ENCODE measurements at regions not wholly inside any gene's neighbourhood (a gene's known extent, or its start where the extent isn't known, plus 50 kb on each side); places are given as distances from the start of the nearest gene placed in this dataset.
"Not testable (repeated sequence)": the region's sequence is repeated elsewhere in the genome, so short reads cannot be mapped to it uniquely, and the experiment has no call there.

DNA sequence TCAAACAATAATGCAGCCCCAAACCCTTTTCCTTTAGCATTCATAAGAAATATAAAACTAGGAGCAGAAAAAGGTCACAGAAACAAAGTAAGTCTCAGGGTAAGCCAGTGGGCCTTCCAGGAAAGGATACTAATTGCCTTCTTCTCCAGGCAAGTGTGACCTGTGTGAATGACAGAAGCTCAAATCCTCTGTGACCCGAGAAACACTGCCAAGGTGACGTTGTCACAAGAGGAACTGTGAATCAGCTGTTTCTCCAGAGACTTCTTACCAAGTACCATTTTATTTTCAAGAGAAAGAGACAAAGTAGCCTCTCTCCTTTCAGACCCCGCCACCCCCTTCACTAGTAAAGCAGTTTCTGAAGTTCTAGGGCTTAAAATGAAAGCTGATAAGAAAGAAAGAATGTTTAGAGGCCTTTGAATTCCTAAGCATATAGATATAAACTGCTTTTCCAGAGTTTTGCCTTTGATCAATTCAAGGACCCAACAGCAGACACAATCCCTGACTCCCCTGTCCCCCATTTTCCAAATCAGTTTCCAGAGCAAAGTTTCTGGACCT lies 155.6 kb downstream of the NUF2 start:
- DNase-seq = no peak

DNA sequence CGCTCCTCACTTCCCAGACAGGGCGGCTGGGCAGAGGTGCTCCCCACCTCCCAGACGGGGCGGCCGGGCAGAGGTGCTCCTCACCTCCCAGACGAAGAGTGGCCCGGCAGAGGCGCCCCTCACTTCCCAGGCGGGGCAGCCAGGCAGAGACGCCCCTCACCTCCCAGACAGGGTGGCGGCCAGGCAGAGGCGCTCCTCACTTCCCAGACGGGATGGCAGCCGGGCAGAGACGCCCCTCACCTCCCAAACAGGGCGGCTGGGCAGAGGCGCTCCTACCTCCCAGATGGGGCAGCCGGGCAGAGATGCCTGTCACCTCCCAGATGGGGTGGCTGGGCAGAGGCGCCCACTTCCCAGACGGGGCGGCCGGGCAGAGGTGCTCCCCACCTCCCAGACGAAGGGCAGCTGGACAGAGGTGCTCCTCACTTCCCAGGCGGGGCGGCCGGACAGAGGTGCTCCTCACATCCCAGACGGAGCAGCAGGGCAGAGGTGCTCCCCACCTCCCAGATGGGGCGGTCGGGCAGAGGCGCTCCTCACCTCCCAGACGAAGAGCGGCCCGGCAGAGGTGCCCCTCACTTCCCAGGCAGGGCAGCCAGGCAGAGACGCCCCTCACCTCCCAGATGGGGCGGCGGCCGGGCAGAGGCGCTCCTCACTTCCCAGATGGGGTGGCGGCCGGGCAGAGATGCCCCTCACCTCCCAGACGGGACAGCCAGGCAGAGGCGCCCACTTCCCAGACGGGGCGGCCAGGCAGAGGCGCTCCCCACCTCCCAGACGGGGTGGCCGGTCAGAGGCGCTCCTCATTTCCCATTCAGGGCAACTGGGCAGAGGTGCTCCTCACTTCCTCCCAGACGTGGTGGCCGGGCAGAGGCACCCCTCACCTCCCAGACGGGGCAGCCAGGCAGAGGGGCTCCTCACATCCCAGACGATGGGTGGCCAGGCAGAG lies 176.9 kb downstream of the NUF2 start:
- DNase-seq = not testable (repeated sequence)

DNA sequence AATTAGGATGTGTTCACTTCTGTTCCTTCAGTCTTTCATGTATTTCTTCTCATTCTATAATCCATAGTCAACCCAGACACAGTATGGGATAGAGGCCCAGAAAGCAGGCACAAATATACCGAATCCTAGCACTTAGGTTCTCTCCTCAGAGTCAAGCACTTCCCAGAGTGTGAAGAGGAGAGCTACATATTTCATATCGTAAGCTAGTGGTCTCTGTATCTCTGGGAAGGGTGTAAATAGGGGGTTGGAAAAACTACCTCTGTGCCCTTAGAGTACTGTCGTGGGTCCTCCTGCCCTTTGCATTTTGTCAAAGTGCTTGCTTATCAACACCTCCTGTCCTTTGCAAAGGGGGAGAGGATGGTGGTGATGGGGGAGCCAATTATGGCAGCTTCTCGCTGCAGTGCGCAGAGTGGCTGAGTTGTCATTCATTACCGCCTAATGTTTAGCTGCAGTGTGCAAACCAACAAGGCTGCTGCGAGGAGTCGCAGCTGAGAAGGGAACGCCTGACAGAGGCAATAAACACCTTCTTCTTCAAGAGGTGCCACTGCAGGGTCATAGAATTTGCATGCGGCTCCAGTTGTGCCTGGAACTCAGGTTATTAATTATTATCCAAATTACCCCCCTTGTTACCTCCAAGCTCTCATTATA lies 182.7 kb downstream of the NUF2 start:
- DNase-seq = no peak

DNA sequence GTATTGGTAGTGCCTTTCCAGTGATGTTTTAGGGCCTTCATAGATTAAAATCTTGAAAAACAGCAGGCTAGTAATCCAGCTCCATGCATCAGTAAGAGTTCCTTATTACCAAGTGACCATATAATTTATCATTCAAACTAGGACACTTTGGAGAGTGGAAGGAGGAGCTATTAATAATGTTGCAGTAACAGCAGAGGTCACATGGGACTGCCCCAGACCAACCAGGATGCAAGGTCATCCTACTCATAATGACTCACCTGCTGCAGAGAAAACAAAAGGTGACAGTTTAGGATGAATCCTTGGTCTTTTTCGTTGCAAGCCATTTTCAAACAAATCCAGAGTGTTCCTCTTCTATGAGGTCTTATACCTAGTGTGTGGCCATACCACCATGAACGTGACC lies 187.4 kb downstream of the NUF2 start:
- DNase-seq = no peak

DNA sequence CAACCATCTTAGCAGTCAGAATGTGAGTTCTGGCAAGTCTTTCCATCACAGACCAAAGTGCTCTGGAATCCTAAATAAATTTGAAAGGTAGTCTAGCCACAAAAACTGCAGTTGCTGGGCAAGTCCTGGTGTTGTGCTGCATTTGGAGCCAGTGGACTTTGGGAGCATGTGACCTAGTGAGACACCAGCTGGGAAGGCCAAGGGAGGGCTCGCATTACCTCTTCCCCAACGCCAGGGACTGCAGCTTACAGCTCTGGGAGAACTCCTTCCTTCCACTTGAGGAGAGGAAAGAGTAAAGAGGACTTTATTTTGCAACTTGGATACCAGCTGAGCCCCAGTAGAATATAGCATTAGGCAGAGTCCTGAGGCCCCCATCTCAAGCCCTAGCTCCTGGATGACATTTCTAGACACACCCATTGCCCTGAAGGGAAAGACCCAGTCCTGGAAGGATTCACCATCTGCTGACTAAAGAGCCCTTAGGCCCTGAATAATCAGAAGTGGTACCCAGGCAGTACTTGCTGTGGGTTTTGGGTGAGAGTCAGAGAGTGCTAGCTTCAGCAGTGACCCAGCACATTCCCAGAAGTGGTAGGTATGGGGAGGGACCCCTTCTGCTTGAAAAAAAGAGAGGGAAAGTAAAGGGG lies 190.7 kb downstream of the NUF2 start:
- no peak for DNase-seq

DNA sequence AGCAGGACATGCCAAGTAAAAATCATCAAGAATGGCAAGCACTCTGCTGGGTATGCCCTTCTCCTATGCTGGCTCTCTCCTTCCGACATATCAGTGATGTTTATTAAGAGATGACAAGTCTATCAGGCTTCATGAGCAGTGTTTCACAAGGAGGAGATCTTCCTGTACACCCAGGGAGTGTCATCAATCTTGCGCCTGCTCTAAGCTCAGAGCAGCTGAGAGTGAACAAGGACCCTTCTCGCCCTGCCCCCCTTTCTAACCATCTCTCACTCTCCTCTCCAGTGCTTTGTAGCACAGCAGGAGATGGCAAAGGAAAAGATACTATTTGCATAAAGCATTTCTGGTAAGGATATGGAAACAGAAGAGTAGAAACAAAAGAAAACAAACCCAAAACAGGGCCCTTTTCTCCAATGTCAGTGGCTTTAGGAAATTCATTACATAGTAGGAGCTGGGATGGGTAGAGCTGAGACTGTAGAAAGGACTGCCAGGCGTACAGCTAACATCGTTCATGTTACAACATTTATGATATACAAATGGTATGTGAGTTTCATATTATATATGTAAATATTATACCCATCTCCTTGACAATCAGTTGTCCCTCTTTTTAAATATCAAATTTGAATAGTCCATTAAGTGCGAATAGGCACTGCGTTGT lies 201.7 kb downstream of the NUF2 start:
- DNase-seq = no peak

DNA sequence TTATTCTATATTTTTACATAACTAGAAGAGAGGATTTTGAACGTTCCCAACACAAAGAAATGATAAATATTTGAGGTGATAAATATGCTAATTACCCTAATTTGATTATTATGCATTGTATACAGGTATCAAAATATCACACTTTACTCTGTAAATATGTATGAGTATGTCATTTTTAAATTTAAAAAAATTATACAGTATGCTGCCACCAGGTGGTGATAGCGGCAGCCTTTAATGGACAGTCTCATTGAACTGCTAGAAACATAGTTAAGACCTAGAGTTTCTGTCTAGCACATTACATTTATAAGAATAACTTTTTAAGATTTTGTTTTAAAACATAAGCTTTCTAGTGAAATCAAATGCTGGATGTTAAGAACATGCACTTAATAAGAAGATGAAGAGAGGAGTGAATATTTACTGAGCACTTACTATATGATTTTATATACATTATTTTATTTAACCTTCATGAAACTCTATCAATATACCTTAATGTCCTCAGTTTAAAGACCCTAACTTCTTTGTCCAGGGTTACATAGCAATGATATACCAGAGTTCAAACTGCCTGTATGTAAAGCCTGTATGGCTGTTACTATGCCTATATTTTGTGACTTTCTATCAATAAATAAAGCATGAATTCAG lies 207.1 kb downstream of the NUF2 start:
- no peak for DNase-seq

DNA sequence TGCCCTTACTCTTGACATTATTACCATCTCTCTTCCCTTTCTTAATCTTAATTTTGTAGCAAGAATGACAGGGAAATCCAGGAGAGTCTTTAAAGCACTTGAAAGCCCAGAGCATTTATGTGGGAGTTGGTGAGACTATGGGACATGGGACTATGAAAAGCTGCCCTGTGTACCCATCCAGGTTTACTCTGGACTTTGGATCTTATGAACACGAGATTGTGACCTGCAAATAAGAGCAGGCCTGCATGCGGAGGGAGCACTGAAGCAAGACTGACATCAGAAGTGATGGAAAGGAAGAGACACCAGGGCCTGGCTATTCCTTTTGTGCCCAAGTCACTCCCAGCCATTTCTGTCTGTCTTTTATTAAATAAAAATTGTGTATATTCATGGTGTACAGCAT lies 209.6 kb downstream of the NUF2 start:
- DNase-seq = no peak

DNA sequence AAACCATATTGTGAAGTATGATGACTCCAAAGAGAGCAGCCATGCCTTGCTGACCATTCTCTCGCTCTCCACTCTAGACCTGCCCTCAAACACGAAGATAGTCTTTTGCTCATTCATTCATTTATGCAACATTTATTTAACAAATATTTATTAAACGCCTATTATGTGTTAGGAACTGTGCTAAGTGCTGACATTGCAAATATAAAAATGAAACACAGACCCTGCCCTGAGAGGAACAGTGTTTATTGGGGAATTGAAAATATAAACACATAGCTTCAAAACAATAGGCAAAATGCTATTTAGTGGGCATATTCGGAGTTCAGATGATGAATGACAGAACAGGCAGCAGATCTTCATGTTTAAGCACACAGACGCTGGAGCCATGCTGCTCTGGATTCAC lies 213.6 kb downstream of the NUF2 start:
- no peak for DNase-seq

DNA sequence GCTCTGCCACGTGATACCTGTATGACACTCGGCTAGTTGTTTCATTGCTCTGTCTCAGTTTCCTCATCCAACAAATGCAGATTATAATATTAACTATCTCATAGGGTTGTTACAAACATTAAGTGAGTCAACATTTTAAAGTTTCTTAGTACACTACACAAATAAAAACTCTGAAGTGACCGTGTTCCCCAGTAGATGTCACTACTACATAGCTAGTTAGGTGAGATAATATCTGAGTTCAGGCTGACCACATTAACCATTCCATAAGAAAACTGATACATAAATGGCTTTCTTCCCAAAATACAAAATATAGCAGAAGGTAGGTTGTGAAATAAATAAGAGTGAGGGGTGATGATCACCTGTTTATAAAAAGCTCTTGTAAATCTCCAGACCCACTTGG lies 214.1 kb downstream of the NUF2 start:
- DNase-seq = peak; percentile 3

DNA sequence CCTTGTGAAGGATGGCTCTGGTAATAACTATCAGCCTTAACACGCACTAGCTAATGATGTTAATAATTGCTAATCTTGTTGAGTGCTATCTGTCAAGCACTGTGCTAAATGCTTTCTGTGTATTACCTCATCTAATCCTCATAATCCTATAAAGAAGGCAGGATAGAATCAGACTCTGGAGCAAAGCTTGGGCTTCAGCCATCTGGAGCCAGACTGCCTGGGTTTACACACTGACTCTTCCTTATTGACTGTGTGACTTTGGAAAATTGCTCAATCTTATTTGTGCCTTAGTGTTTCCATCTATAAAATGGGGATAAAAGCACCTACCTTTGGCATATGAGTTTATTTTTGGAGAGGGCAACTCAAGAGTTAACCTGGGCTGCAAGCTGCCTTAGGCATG lies 216.1 kb downstream of the NUF2 start:
- no peak for DNase-seq

DNA sequence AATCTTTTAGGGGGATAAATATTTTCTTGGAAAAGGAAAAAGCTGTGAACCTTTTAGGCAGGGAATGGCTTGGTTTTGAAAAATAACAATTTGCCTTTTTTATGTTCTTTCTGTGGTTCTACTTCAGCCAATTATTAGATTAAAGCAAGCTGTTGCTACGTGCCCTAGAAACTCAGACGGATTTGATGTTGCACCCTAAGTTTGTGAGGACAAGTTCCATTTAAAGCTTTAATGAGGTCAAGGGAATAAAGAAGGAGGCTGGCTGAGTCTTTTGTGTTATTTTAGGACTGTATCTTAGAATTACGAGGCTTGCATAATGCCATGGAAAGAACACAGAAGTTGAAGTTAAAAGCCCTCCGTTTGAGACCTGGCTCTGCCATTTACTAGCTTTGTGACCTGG lies 216.9 kb downstream of the NUF2 start:
- no peak for DNase-seq

DNA sequence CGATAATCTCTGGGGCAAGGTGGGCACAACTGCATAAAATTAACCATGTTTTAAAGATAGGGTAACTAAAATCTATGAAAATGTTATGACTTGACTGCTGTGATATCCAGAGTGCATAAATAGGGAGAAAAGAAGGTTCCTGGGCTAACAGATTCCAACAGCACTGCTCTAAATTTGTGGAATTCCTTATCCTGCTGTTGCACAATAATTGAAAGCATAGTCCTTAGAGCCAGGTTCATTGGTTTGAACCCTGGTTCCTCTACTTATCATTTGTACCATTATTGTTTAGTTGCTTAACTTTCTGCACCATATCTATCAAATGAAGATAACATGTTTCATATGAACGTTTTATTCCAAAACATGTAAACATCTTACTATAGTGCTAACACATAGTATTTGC lies 219.0 kb downstream of the NUF2 start:
- DNase-seq = no peak

DNA sequence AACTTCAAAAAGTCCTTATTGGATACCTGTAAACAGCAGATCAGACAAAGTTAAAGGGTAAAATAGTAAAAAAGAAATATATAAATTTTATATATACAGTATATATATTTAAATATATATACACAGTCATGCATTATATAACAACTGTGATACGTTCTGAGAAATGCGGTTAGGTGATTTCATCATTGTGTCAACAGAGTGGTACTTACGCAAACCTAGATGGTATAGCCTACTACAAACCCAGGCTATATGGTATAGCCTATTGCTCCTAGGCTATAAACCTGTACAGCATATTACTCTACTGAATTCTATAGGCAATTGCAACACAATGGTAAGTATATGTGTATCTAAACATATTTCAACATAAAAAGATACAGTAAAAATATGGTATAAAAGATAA lies 222.7 kb downstream of the NUF2 start:
- DNase-seq = no peak

DNA sequence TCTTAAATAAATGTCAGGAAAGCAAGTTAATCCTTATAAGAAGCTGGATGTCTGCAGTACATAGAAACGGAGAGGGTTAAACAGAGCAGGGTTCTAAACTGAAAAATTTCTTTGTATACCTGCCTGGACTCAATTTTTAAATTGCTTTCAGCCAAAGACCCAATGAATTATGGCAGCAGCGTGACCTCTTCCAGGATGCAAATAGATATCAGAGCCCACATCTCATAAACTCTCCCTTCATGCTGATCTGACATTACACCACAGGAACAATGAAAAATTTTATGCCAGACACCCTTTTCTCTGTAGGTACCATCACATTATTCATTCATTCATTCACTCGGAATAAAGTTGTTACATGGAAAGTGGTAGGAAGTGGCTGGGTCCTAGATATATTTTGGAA lies 236.4 kb downstream of the NUF2 start:
- no peak for DNase-seq

DNA sequence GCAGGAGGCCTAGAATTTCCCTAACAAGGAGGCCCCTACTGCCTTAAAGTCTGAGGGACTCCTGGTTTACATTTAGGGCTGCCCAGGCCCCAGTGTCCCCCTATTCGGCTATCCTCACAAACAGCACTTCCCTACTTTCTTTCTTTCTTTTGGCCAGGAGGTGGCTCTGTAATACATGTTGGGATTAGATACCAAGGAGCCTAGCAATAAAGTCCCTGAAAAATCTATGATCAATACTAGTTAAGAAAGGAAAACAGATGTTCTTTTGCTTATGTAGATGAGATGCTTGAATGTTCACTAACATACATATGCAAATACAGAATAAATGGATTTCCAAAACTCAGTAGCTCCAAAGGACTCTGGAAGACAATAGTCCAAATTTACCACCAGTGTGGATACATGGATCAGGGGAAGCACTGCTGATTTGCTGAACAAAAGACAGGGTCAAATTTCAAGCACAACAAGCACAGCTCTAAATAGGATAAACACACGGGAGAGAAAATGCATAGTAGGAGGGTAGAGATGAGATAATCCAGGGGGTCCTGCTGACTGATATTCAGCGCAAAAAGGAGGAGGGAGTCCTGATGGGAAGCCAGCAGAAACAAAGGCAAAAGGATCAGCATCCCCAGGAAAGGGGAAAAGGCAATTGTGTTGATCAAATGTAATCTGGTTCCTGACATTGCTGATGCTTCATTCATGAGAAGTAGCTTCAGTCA lies 240.0 kb downstream of the NUF2 start:
- DNase-seq = peak; percentile 19

DNA sequence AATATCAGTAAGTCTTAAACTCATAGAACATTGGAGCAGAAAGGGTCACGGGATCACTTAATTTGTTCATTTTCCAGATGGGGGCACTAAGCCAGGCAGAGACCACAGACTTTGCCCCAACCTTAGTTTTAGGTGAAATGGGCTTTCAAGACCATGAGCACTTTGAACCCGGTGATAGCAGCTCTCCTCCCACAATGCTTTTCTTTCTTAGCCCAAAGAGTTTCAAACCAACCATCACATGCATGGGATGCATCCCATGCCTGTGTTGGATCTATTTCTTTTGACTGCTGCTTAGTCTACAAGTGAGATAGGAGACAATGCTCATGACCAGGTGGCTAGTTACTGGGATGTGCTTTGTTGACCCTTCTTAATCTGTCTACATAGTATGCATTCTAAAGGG lies 240.6 kb downstream of the NUF2 start:
- DNase-seq = no peak

DNA sequence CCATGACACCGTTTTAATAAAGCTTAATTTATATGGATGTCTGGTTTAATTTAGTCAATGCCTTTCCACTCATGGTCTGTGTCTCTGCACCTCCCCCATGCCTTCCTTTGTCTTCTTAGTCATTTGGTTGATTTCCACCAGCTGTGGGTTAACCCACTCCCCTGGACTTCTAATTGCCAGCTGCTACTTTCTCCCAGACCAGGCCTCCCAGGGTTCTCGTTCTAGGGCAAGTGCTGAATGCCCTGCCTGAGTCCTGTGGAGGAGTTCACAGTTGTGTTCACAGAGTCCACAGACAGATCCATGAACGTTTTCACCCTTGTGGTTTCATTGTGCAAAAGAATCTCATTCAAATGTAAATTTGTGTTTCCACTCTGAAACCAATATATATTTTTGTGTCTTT lies 243.4 kb downstream of the NUF2 start:
- DNase-seq = no peak

DNA sequence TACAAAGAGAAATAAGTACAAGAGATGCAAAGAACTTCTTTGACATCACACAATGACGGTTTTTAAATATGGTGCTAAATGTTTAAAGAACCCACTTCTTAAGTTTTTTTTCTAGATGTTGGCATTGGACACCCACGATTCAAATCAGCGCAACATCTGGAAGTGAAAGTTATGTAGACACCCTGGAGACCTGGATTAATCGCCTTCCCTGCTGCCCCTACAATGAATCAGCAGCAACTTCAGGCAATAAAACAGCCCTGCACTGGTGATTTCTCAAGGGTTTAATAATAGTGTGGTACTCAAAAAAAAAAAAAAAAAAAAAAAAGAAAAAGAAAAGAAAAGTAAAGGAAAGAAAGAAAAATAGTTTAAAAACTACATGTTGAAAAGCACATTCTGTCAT lies 248.3 kb downstream of the NUF2 start:
- no peak for DNase-seq

DNA sequence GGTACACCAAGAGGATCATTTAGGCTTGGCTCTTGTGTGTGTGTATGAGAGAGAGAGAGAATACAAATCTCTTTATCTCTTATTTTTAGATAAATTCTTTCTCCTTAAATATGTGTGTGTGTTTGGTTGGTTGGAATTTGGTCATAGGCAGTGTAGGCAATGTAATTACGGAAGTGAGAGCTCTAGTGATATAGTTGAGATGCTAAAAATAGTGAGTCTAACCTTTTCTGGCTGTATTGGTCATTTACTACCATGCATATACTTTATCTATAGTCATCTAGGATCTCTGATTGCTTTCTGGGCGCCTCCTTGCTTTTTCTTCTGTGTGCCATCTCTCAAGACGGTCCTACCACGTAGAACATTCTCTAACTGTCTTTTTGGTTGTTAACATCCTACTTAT lies 250.2 kb downstream of the NUF2 start:
- DNase-seq = no peak

DNA sequence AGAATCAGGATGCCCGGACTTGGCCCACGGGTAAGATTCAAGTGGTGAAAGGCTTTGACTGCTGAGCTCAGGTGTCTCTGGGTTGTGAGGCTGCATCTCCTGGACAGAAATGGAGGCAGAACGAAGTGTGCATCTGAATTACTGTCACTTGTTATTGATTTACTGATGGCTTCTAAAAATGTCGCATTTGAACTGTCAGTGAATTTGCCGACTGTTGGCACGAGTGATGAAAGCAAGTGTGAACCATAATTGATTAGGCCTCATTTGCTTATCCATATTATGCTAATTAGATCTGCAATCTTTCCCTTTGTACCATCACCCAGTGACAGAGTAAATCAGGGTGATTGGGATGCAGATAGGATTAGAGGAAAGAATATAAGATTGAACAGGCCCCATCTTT lies 252.4 kb downstream of the NUF2 start:
- no peak for DNase-seq

DNA sequence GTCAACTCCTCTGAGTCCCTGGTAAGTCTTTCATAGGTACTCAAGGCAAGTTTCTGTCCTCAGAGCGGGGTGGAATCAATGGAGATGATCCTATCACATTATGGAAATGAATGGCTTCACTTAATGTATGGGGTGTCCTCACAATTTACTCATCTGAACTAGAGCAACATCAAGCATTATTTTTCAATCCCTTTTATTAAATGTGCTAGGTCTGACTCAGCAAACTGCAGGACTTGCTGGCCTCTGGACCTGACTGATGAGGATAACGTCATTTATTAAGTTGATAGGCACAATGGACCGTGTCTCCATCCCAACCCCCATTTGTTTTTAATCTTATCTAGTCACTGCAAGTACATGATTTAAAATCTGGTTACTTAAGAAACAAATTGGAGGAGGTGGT lies 259.2 kb downstream of the NUF2 start:
- no peak for DNase-seq

Measured in NCI-H1436 (cell line).